Breast epithelium (tissue), 3 donors: ENCODE measurements at regions not wholly inside any gene's neighbourhood (a gene's known extent, or its start where the extent isn't known, plus 50 kb on each side); places are given as distances from the start of the nearest gene placed in this dataset.

ENCODE experiments used
- CTCF ChIP-seq, 3 donors: fragments of 450-650 bp; IDR thresholded peaks; one replicate each; pipeline ENCODE4 v1.5.1; 2016 to 2017; ENCODE audit warnings: antibody characterized with exemption in 3 of 3, mild to moderate bottlenecking in 3 of 3, moderate library complexity in 3 of 3
- POLR2A ChIP-seq: fragments of 450-650 bp; IDR thresholded peaks from one replicate; pipeline ENCODE4 v1.6.1; 2016; ENCODE audit warnings: antibody characterized with exemption, mild to moderate bottlenecking, moderate library complexity
- POLR2AphosphoS5 ChIP-seq, 3 donors: sonication (generic); formaldehyde crosslinking; IDR thresholded peaks; one replicate each; pipeline ENCODE4 v1.6.1; 2017; ENCODE audit warnings: antibody characterized with exemption in 3 of 3

- TF ChIP-seq CTCF (IDR thresholded peaks at IDR 0.05) = no peak
- TF ChIP-seq POLR2A = no peak
- no peak for TF ChIP-seq POLR2AphosphoS5 (IDR thresholded peaks at IDR 0.05)
Observed at GRCh38 chr2:74047152-74047551, 62.4 kb downstream of the TET3 start.
